ENCODE measurements at regions not wholly inside any gene's neighbourhood (a gene's known extent, or its start where the extent isn't known, plus 50 kb on each side); places are given as distances from the start of the nearest gene placed in this dataset.

- no peak for TF ChIP-seq CTCF (IDR thresholded peaks at IDR 0.05; ENCODE audit: control extremely low read depth, extremely low read depth)
- no peak for ATAC-seq (ENCODE audit: insufficient read depth, low FRiP score)
- Histone ChIP-seq H3K27ac (ENCODE audit: low read depth in 1 of 2, low read length in 1 of 2) (no peak overlapping the region), H3K9me3 (ENCODE audit: control insufficient read depth in 4 of 4, insufficient read depth in 3 of 4, low read length in 3 of 4) (no peaks in the 10 kb centered on the region), H3K36me3 (ENCODE audit: control insufficient read depth in 4 of 4, insufficient read depth in 4 of 4, low read length in 4 of 4) (no peaks in the 10 kb centered on the region), H3K9ac (ENCODE audit: insufficient read depth in 1 of 2, low read length in 2 of 2) (no peak overlapping the region), H3K27me3 (ENCODE audit: control insufficient read depth in 3 of 3, insufficient read depth in 3 of 3, low read length in 2 of 3) (no peaks in the 10 kb centered on the region), H3K4me3 (no peak overlapping the region), H3K4me1 (ENCODE audit: control insufficient read depth in 5 of 5, insufficient read depth in 5 of 5, low read length in 5 of 5) (no peaks in the 10 kb centered on the region)
- no peak for DNase-seq
These were observed 1236.9 kb downstream of the DNAJB9 start for GRCh38 chr7:109806548-109806947.

GRCh38 chr7:109821156-109821555 is 1251.5 kb downstream of the DNAJB9 start:
- Histone ChIP-seq H3K4me1 (ENCODE audit: control insufficient read depth in 5 of 5, insufficient read depth in 5 of 5, low read length in 5 of 5) (no peaks in the 10 kb centered on the region), H3K9me3 (ENCODE audit: control insufficient read depth in 4 of 4, insufficient read depth in 3 of 4, low read length in 3 of 4) (peaks cover 0 to 4% (median 0%) of the 10 kb centered on the region in 4 donors), H3K4me3 (no peak overlapping the region), H3K36me3 (ENCODE audit: control insufficient read depth in 4 of 4, insufficient read depth in 4 of 4, low read length in 4 of 4) (no peaks in the 10 kb centered on the region), H3K9ac (ENCODE audit: insufficient read depth in 1 of 2, low read length in 2 of 2) (no peak overlapping the region), H3K27me3 (ENCODE audit: control insufficient read depth in 3 of 3, insufficient read depth in 3 of 3, low read length in 2 of 3) (no peaks in the 10 kb centered on the region), H3K27ac (ENCODE audit: low read depth in 1 of 2, low read length in 1 of 2) (no peak overlapping the region)
- no peak for TF ChIP-seq CTCF (IDR thresholded peaks at IDR 0.05; ENCODE audit: control extremely low read depth, extremely low read depth)
- no peak for DNase-seq
- WGBS, 2 donors, result 82% methylated on average over 2 of the region's 2 CpGs
- no peak for ATAC-seq (ENCODE audit: insufficient read depth, low FRiP score)

GRCh38 chr7:109834851-109835250 is 1256.1 kb upstream of the LRRN3 start:
- H3K27ac ChIP-seq (ENCODE audit: low read depth in 1 of 2, low read length in 1 of 2), result no peak overlapping the region
- H3K4me3 ChIP-seq, result no peak overlapping the region
- no peaks in the 10 kb centered on the region for H3K36me3 ChIP-seq (ENCODE audit: control insufficient read depth in 4 of 4, insufficient read depth in 4 of 4, low read length in 4 of 4)
- H3K27me3 ChIP-seq (ENCODE audit: control insufficient read depth in 3 of 3, insufficient read depth in 3 of 3, low read length in 2 of 3), result no peaks in the 10 kb centered on the region
- DNase-seq, result no peak
- no peak for ATAC-seq (ENCODE audit: insufficient read depth, low FRiP score)
- H3K9me3 ChIP-seq (ENCODE audit: control insufficient read depth in 4 of 4, insufficient read depth in 3 of 4, low read length in 3 of 4), result no peaks in the 10 kb centered on the region
- no peaks in the 10 kb centered on the region for H3K4me1 ChIP-seq (ENCODE audit: control insufficient read depth in 5 of 5, insufficient read depth in 5 of 5, low read length in 5 of 5)
- no peak for TF ChIP-seq CTCF (IDR thresholded peaks at IDR 0.05; ENCODE audit: control extremely low read depth, extremely low read depth)
- H3K9ac ChIP-seq (ENCODE audit: insufficient read depth in 1 of 2, low read length in 2 of 2), result no peak overlapping the region

- no peak for DNase-seq
- H3K9ac ChIP-seq (ENCODE audit: insufficient read depth in 1 of 2, low read length in 2 of 2), result no peak overlapping the region
- no peaks in the 10 kb centered on the region for H3K36me3 ChIP-seq (ENCODE audit: control insufficient read depth in 4 of 4, insufficient read depth in 4 of 4, low read length in 4 of 4)
- H3K4me1 ChIP-seq (ENCODE audit: control insufficient read depth in 5 of 5, insufficient read depth in 5 of 5, low read length in 5 of 5), result no peaks in the 10 kb centered on the region
- H3K4me3 ChIP-seq, result no peak overlapping the region
- no peak for ATAC-seq (ENCODE audit: insufficient read depth, low FRiP score)
- no peak for TF ChIP-seq CTCF (IDR thresholded peaks at IDR 0.05; ENCODE audit: control extremely low read depth, extremely low read depth)
- no peak overlapping the region for H3K27ac ChIP-seq (ENCODE audit: low read depth in 1 of 2, low read length in 1 of 2)
- H3K9me3 ChIP-seq (ENCODE audit: control insufficient read depth in 4 of 4, insufficient read depth in 3 of 4, low read length in 3 of 4), result no peaks in the 10 kb centered on the region
- H3K27me3 ChIP-seq (ENCODE audit: control insufficient read depth in 3 of 3, insufficient read depth in 3 of 3, low read length in 2 of 3), result no peaks in the 10 kb centered on the region
These were observed 1255.3 kb upstream of the LRRN3 start for GRCh38 chr7:109835577-109835976.
